CD4-positive, alpha-beta T cell (primary cell): ENCODE measurements at regions not wholly inside any gene's neighbourhood (a gene's known extent, or its start where the extent isn't known, plus 50 kb on each side); places are given as distances from the start of the nearest gene placed in this dataset.

Source experiments
- ATAC-seq: fragments of 200-7000 bp; cut with Tn5 transposase; one replicate; pipeline ENCODE4 v1.10.0; 2022; ENCODE audit warnings: mild to moderate bottlenecking; ENCODE audit not compliant: poor library complexity
- CTCF ChIA-PET: fragments of 350-600 bp; sonication (Branson Sonifier 250); formaldehyde crosslinking; loops from one replicate; lab custom pipeline; 2021; ENCODE audit warnings: antibody characterized with exemption, inconsistent platforms; lab: Charles Lee
- POLR2A ChIA-PET: fragments of 350-600 bp; sonication (Branson Sonifier 250); formaldehyde crosslinking; loops from one replicate; lab custom pipeline; 2021; ENCODE audit warnings: antibody characterized with exemption, inconsistent platforms; lab: Charles Lee
- DNase-seq, 14 experiments: peaks; one replicate each; pipeline ENCODE4 v3.0.0-alpha.2; 2013 to 2020; ENCODE audit warnings: mixed read lengths in 2 of 14
- H3K27ac ChIP-seq, 2 donors: one replicate each; pipeline versions ENCODE4 v1.5.1 to v1.7.0; 2013; ENCODE audit warnings: low read length in 2 of 2, low read depth in 1 of 2, mild to moderate bottlenecking in 1 of 2
- H3K27me3 ChIP-seq, 2 experiments: 1 replicate in 1 of 2; 2 replicates in 1 of 2; pipeline versions ENCODE4 v1.6.1 to v1.7.0; 2013; ENCODE audit warnings: low read length in 2 of 2, control low read depth in 1 of 2, mild to moderate bottlenecking in 1 of 2, moderate library complexity in 1 of 2; ENCODE audit not compliant: insufficient read depth in 2 of 2, control insufficient read depth in 1 of 2
- H3K36me3 ChIP-seq: one replicate; pipeline ENCODE4 v1.6.1; 2013; ENCODE audit warnings: low read length, control low read depth; ENCODE audit not compliant: insufficient read depth
- H3K4me1 ChIP-seq: one replicate; pipeline ENCODE4 v1.6.1; 2013; ENCODE audit warnings: low read length, control low read depth; ENCODE audit not compliant: insufficient read depth
- H3K4me3 ChIP-seq: one replicate; pipeline ENCODE4 v1.5.1; 2013; ENCODE audit warnings: mild to moderate bottlenecking, low read length, moderate library complexity
- H3K9me3 ChIP-seq, 2 experiments: 1 replicate in 1 of 2; 2 replicates in 1 of 2; pipeline versions ENCODE4 v1.6.1 to v1.7.0; 2013; ENCODE audit warnings: low read length in 2 of 2, mild to moderate bottlenecking in 2 of 2, control low read depth in 1 of 2, moderate library complexity in 1 of 2; ENCODE audit not compliant: control insufficient read depth in 1 of 2, insufficient read depth in 1 of 2
- H3K27ac Mint-ChIP-seq: one replicate; pipeline ENCODE4 v1.8.0; 2020; ENCODE audit warnings: mixed read lengths
- H3K27me3 Mint-ChIP-seq: one replicate; pipeline ENCODE4 v1.8.0; 2021; ENCODE audit warnings: mixed read lengths
- H3K36me3 Mint-ChIP-seq: one replicate; pipeline ENCODE4 v1.8.0; 2021; ENCODE audit warnings: low read depth, mixed read lengths
- H3K4me1 Mint-ChIP-seq: one replicate; pipeline ENCODE4 v1.8.0; 2021; ENCODE audit warnings: low read depth, mixed read lengths
- H3K4me3 Mint-ChIP-seq: one replicate; pipeline ENCODE4 v1.8.0; 2020; ENCODE audit warnings: mild to moderate bottlenecking, mixed read lengths
- H3K9me3 Mint-ChIP-seq: one replicate; pipeline ENCODE4 v1.8.0; 2020; ENCODE audit warnings: mixed read lengths
- intact Hi-C, 2 experiments: fragments of 100-400 bp; cut with DNase I in 1 of 2; cut with micrococcal nuclease in 1 of 2; formaldehyde crosslinking; loops; one replicate each; pipeline versions ENCODE4 v1.15.1 to v1.9.0; 2023 to 2025; cut with DNase I, micrococcal nuclease
- TF ChIP-seq, protein P1 (sequence below): fragments of 200-600 bp; IDR thresholded peaks from one replicate; pipeline ENCODE4 v1.8.0; 2022; ENCODE audit warnings: antibody characterized with exemption, mild to moderate bottlenecking

DNA sequence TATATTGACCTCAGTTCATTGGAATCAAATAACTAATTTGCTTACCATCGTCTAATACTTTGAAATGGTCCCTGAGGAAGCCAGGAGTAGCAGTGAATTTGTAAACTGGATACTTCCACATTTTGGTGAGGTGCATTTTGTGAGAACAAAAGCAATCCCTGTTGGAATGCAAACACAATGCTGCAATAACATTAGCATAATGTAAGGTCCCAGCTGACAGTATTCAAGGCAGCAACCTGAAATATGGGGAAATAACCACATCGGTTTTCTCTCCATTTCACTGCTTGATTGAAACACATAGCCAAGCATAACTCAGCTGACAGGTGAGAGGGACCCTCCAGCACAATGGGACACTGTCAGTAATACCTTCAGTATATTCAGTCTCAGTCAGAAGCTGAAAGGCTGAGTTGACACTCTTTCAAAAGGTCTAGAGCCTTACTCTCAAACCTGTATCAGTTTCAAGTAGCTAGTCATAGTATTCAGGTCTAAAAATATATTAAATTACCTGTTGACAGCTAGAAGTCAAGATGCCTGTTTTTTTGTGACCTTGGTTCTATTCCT lies 1311.9 kb upstream of the NRXN1 start:
- Histone ChIP-seq H3K9me3 (peaks cover 0 to 3% of the 10 kb centered on the region in 2 experiments), H3K4me3 (no peak overlapping the region), H3K27me3 (no peaks in the 10 kb centered on the region), H3K36me3 (no peaks in the 10 kb centered on the region), H3K4me1 (no peaks in the 10 kb centered on the region), H3K27ac (no peak overlapping the region)
- TF ChIP-seq, protein P1, sequence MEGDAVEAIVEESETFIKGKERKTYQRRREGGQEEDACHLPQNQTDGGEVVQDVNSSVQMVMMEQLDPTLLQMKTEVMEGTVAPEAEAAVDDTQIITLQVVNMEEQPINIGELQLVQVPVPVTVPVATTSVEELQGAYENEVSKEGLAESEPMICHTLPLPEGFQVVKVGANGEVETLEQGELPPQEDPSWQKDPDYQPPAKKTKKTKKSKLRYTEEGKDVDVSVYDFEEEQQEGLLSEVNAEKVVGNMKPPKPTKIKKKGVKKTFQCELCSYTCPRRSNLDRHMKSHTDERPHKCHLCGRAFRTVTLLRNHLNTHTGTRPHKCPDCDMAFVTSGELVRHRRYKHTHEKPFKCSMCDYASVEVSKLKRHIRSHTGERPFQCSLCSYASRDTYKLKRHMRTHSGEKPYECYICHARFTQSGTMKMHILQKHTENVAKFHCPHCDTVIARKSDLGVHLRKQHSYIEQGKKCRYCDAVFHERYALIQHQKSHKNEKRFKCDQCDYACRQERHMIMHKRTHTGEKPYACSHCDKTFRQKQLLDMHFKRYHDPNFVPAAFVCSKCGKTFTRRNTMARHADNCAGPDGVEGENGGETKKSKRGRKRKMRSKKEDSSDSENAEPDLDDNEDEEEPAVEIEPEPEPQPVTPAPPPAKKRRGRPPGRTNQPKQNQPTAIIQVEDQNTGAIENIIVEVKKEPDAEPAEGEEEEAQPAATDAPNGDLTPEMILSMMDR: no peak
- no peak overlapping the region for H3K4me3 Mint-ChIP-seq
- no peaks in the 10 kb centered on the region for H3K4me1 Mint-ChIP-seq
- no peak for DNase-seq
- intact Hi-C loops: no loop called here
- H3K36me3 Mint-ChIP-seq: no peaks in the 10 kb centered on the region
- no peak overlapping the region for H3K27ac Mint-ChIP-seq
- CTCF ChIA-PET: no interaction called here
- no peaks in the 10 kb centered on the region for H3K27me3 Mint-ChIP-seq
- H3K9me3 Mint-ChIP-seq: peaks cover 9% of the 10 kb centered on the region
- ATAC-seq: no peak
- POLR2A ChIA-PET: no interaction called here

DNA sequence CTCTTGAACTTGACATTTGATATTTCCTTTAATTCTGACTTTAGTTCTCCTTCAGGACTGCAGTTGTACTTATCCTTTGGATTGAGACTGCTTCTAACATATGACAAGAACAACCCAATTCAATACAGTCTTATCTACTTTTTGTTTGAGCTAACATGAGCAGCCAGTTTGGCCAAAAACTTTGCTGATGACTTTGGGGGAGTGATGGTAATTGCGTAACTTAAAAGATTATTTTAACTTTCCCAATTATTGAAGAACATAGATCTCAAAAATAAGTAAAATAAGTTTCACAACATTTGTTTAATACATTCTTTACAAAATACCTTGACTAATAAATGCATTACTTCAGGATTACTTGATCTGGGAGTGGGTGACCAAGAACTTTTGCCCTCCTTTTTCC lies 1311.1 kb upstream of the NRXN1 start:
- Mint-ChIP-seq H3K4me3 (no peak overlapping the region), H3K27me3 (no peaks in the 10 kb centered on the region), H3K27ac (no peak overlapping the region), H3K4me1 (no peaks in the 10 kb centered on the region), H3K9me3 (peaks cover 9% of the 10 kb centered on the region), H3K36me3 (no peaks in the 10 kb centered on the region)
- DNase-seq (no peak), ATAC-seq (no peak)
- intact Hi-C loops: no loop called here
- no peaks in the 10 kb centered on the region for H3K36me3 ChIP-seq
- TF ChIP-seq, protein P1: no peak
- ChIA-PET CTCF (no interaction called here), POLR2A (no interaction called here)
- no peaks in the 10 kb centered on the region for H3K4me1 ChIP-seq
- H3K4me3 ChIP-seq: no peak overlapping the region
- no peak overlapping the region for H3K27ac ChIP-seq
- peaks cover 0 to 3% of the 10 kb centered on the region in 2 experiments for H3K9me3 ChIP-seq
- no peaks in the 10 kb centered on the region for H3K27me3 ChIP-seq

DNA sequence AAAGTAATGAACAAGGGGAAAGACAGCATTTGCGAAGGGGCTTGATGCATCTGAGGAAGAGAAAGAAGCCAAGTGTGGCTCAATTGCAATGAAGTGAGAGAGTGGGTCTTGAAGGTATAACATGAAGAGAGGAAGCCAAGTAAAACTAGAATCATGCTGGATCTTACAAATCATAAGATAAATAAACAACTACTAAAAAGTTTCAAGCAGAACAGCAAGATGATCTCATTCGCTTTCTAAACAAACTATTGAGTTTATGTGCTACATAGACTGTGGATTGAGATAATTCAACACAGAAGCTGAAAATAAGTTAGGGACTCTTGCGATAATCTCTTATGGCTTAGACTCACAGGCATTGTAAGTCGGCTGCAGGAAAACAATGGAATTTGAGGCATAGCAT lies 1310.5 kb upstream of the NRXN1 start:
- Mint-ChIP-seq H3K4me3 (no peak overlapping the region), H3K4me1 (no peaks in the 10 kb centered on the region), H3K36me3 (no peaks in the 10 kb centered on the region), H3K9me3 (peaks cover 9% of the 10 kb centered on the region), H3K27ac (no peak overlapping the region), H3K27me3 (no peaks in the 10 kb centered on the region)
- no peaks in the 10 kb centered on the region for H3K4me1 ChIP-seq
- H3K36me3 ChIP-seq: no peaks in the 10 kb centered on the region
- TF ChIP-seq, protein P1: no peak
- H3K9me3 ChIP-seq: peaks cover 0 to 3% of the 10 kb centered on the region in 2 experiments
- no peak overlapping the region for H3K4me3 ChIP-seq
- ChIA-PET POLR2A (no interaction called here), CTCF (no interaction called here)
- intact Hi-C loops: no loop called here
- ATAC-seq (no peak), DNase-seq (no peak)
- no peaks in the 10 kb centered on the region for H3K27me3 ChIP-seq
- H3K27ac ChIP-seq: no peak overlapping the region
